Right lobe of liver (tissue), 4 donors: ENCODE measurements at regions not wholly inside any gene's neighbourhood (a gene's known extent, or its start where the extent isn't known, plus 50 kb on each side); places are given as distances from the start of the nearest gene placed in this dataset.

ENCODE experiments used
- CTCF ChIP-seq, 4 donors: fragments of 200-600 bp in 3 of 4; fragments of 450-650 bp in 1 of 4; IDR thresholded peaks; one replicate each; pipeline versions ENCODE4 v1.5.1 to v1.8.0; 2016 to 2022; ENCODE audit warnings: antibody characterized with exemption in 4 of 4, mild to moderate bottlenecking in 2 of 4
- POLR2A ChIP-seq: fragments of 450-650 bp; IDR thresholded peaks from one replicate; pipeline ENCODE4 v1.6.1; 2017; ENCODE audit warnings: antibody characterized with exemption, mild to moderate bottlenecking
- donor health status: DM: no; HTN: no; CAD: no.
- donor health status: DM: no; HTN: no; CAD: no.
- donor health status: DM: no; HTN: yes; CAD: no.

GRCh38 chr18:59085797-59086196 is 53.9 kb upstream of the SEC11C start:
- TF ChIP-seq CTCF (IDR thresholded peaks at IDR 0.05) (no peak), POLR2A (no peak)
